Calu3 (cell line): ENCODE measurements at regions not wholly inside any gene's neighbourhood (a gene's known extent, or its start where the extent isn't known, plus 50 kb on each side); places are given as distances from the start of the nearest gene placed in this dataset.

Experiments used
- BruUV-seq: library from RNA; stranded (reverse); fragments of 400-500 nt; replicated peaks from 2 replicates; lab custom pipeline; 2021; lab: Mats Ljungman, UMichigan
- CTCF ChIA-PET: fragments of 300-600 bp; sonication (Branson Sonifier 250); formaldehyde crosslinking; loops from one replicate; lab custom pipeline; 2022; ENCODE audit warnings: antibody characterized with exemption; lab: Charles Lee
- DNase-seq: peaks from one replicate; pipeline ENCODE4 v3.0.0; 2022
- H3K27ac Mint-ChIP-seq: one replicate; pipeline ENCODE4 v1.8.0; 2022; ENCODE audit warnings: mixed read lengths; ENCODE audit not compliant: unreplicated experiment
- H3K27me3 Mint-ChIP-seq: one replicate; pipeline ENCODE4 v1.8.0; 2022; ENCODE audit warnings: mixed read lengths; ENCODE audit not compliant: unreplicated experiment
- H3K36me3 Mint-ChIP-seq: one replicate; pipeline ENCODE4 v1.8.0; 2022; ENCODE audit warnings: mild to moderate bottlenecking, moderate library complexity, mixed read lengths; ENCODE audit not compliant: insufficient read depth, unreplicated experiment
- H3K4me1 Mint-ChIP-seq: one replicate; pipeline ENCODE4 v1.8.0; 2022; ENCODE audit warnings: mild to moderate bottlenecking, low read depth, mixed read lengths; ENCODE audit not compliant: unreplicated experiment
- H3K4me3 Mint-ChIP-seq: one replicate; pipeline ENCODE4 v1.8.0; 2022; ENCODE audit warnings: mild to moderate bottlenecking, low read depth, moderate library complexity, mixed read lengths; ENCODE audit not compliant: unreplicated experiment
- H3K9me3 Mint-ChIP-seq: one replicate; pipeline ENCODE4 v1.8.0; 2022; ENCODE audit warnings: low read depth, mixed read lengths; ENCODE audit not compliant: unreplicated experiment
- intact Hi-C: fragments of 100-400 bp; cut with micrococcal nuclease; formaldehyde crosslinking; loops from one replicate; pipeline ENCODE4 v1.10.0; 2022; ENCODE audit not compliant: unreplicated experiment
- TF ChIP-seq, protein P1 (sequence below): fragments of 200-600 bp; IDR thresholded peaks from one replicate; pipeline ENCODE4 v1.8.0; 2022; ENCODE audit warnings: antibody characterized with exemption; ENCODE audit not compliant: unreplicated experiment

DNA sequence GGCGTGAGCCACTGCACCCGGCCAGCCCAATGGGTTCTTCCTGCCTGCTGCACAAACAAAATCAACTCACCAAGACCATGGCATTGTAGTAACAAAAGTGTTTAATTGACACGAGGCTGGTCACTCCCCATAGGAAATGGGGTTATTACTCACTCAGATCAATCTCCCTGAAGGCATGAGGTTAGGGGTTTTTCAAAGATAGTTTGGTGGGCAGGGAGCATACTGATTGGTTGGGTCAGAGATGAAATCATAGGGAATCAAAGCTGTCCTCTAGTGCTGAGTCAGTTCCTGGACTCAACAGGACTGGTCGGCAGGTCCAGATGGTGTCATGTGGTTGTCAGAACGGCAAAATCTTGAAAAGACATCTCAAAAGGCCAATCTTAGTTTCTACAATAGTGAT is 122.1 kb downstream of the TMEM17 start:
- intact Hi-C loops, result no loop called here
- no peak for DNase-seq
- H3K4me3 Mint-ChIP-seq, result no peak overlapping the region

GRCh38 chr2:62382757-62383156 is 123.2 kb downstream of the TMEM17 start:
- Mint-ChIP-seq H3K4me1 (no peaks in the 10 kb centered on the region), H3K36me3 (no peaks in the 10 kb centered on the region), H3K27ac (no peak overlapping the region), H3K4me3 (no peak overlapping the region), H3K9me3 (peaks cover 8% of the 10 kb centered on the region), H3K27me3 (no peaks in the 10 kb centered on the region)
- no TSS peak for BruUV-seq
- intact Hi-C loops, result no loop called here
- TF ChIP-seq, protein P1, sequence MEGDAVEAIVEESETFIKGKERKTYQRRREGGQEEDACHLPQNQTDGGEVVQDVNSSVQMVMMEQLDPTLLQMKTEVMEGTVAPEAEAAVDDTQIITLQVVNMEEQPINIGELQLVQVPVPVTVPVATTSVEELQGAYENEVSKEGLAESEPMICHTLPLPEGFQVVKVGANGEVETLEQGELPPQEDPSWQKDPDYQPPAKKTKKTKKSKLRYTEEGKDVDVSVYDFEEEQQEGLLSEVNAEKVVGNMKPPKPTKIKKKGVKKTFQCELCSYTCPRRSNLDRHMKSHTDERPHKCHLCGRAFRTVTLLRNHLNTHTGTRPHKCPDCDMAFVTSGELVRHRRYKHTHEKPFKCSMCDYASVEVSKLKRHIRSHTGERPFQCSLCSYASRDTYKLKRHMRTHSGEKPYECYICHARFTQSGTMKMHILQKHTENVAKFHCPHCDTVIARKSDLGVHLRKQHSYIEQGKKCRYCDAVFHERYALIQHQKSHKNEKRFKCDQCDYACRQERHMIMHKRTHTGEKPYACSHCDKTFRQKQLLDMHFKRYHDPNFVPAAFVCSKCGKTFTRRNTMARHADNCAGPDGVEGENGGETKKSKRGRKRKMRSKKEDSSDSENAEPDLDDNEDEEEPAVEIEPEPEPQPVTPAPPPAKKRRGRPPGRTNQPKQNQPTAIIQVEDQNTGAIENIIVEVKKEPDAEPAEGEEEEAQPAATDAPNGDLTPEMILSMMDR, result no peak
- DNase-seq, result no peak
- CTCF ChIA-PET, result no interaction called here

More for the DNA sequence above, 122.1 kb downstream of the TMEM17 start:
- TF ChIP-seq, protein P1, result no peak
- CTCF ChIA-PET, result no interaction called here
- no peak overlapping the region for H3K27ac Mint-ChIP-seq
- no peaks in the 10 kb centered on the region for H3K4me1 Mint-ChIP-seq
- H3K36me3 Mint-ChIP-seq, result no peaks in the 10 kb centered on the region
- H3K9me3 Mint-ChIP-seq, result peaks cover 6% of the 10 kb centered on the region
- no TSS peak for BruUV-seq
- no peaks in the 10 kb centered on the region for H3K27me3 Mint-ChIP-seq

GRCh38 chr2:62382122-62382521 is 123.9 kb downstream of the TMEM17 start:
- H3K4me1 Mint-ChIP-seq, result no peaks in the 10 kb centered on the region
- TF ChIP-seq, protein P1, result no peak
- no peaks in the 10 kb centered on the region for H3K27me3 Mint-ChIP-seq
- intact Hi-C loops, result no loop called here
- H3K9me3 Mint-ChIP-seq, result peaks cover 8% of the 10 kb centered on the region
- CTCF ChIA-PET, result no interaction called here
- no peak overlapping the region for H3K4me3 Mint-ChIP-seq
- BruUV-seq, result no TSS peak
- no peaks in the 10 kb centered on the region for H3K36me3 Mint-ChIP-seq
- no peak for DNase-seq
- no peak overlapping the region for H3K27ac Mint-ChIP-seq

GRCh38 chr2:62381656-62382055 is 124.3 kb downstream of the TMEM17 start:
- CTCF ChIA-PET, result no interaction called here
- H3K9me3 Mint-ChIP-seq, result peaks cover 8% of the 10 kb centered on the region
- H3K4me3 Mint-ChIP-seq, result no peak overlapping the region
- no peaks in the 10 kb centered on the region for H3K36me3 Mint-ChIP-seq
- intact Hi-C loops, result no loop called here
- H3K27me3 Mint-ChIP-seq, result no peaks in the 10 kb centered on the region
- BruUV-seq, result no TSS peak
- no peak for DNase-seq
- no peaks in the 10 kb centered on the region for H3K4me1 Mint-ChIP-seq
- H3K27ac Mint-ChIP-seq, result no peak overlapping the region
- TF ChIP-seq, protein P1, result no peak

- no TSS peak for BruUV-seq
- TF ChIP-seq, protein P1, result no peak
- H3K4me3 Mint-ChIP-seq, result no peak overlapping the region
- no peaks in the 10 kb centered on the region for H3K27me3 Mint-ChIP-seq
- no peak for DNase-seq
- H3K27ac Mint-ChIP-seq, result no peak overlapping the region
- CTCF ChIA-PET, result no interaction called here
- H3K4me1 Mint-ChIP-seq, result no peaks in the 10 kb centered on the region
- H3K36me3 Mint-ChIP-seq, result no peaks in the 10 kb centered on the region
- peaks cover 3% of the 10 kb centered on the region for H3K9me3 Mint-ChIP-seq
- intact Hi-C loops, result no loop called here
These were observed 126.4 kb downstream of the TMEM17 start for GRCh38 chr2:62379566-62379965.
